HS-27A (cell line): ENCODE measurements at regions not wholly inside any gene's neighbourhood (a gene's known extent, or its start where the extent isn't known, plus 50 kb on each side); places are given as distances from the start of the nearest gene placed in this dataset.
"Not testable (repeated sequence)": the region's sequence is repeated elsewhere in the genome, so short reads cannot be mapped to it uniquely, and the experiment has no call there.

Source experiments
- DNase-seq: peaks from one replicate; pipeline ENCODE4 v3.0.0-alpha.2; 2012; ENCODE audit warnings: low read depth, missing footprints

DNA sequence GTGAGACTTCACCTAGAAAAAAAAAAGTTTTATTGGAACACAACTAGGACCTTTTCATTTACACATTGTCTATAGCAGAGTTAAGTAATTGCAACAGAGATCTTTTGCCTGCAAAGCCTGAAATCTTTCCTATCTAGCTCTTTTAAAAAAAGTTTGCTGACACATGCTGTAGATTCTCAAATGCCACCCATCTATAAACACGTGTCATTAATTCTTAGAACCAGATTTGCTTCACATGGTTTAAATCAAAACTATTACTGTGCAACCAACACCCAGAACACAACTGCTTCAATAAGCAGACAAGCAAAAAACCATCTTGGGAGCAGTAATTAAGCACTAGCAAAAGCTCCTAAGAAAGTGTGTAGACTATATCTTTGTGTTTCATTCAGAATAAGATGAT is 55.0 kb downstream of the OXSM start:
- no peak for DNase-seq

DNA sequence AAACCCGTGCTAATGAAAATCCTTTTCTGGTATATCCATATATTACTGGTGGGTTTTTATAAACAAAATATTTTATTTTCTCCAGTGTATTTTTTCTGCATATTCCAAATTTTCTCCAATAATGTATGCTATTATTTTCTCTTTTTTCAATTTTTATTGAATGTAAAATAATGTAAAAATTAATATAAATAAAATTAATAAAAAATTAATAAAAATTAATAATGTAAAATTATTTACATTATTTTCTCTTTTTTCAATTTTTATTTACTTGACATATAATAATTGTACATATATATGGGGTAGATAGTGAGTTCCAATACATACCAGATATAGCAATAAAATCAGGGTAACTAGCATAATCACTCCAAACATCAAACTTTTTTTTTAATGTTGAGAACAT is 56.4 kb downstream of the OXSM start:
- DNase-seq = no peak

DNA sequence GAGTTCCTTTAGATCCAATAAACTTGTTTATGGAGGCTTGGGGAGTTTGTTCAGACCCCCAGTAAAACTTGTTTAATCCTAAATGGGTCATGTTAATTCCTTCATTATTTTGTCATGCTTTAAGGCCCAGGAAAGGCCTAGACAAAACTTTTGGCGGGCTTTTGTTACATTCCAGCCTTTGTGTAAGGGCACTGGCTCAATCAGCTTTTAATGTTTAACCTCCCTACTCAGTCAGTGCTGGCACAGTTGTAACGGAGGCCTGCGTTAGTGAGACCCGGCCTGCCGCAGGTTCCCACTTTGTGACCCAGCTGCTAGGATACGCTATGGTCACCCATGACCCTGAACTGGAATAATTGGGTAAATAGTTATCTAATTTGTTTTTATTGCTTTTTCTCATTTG is 59.2 kb downstream of the OXSM start:
- no peak for DNase-seq

DNA sequence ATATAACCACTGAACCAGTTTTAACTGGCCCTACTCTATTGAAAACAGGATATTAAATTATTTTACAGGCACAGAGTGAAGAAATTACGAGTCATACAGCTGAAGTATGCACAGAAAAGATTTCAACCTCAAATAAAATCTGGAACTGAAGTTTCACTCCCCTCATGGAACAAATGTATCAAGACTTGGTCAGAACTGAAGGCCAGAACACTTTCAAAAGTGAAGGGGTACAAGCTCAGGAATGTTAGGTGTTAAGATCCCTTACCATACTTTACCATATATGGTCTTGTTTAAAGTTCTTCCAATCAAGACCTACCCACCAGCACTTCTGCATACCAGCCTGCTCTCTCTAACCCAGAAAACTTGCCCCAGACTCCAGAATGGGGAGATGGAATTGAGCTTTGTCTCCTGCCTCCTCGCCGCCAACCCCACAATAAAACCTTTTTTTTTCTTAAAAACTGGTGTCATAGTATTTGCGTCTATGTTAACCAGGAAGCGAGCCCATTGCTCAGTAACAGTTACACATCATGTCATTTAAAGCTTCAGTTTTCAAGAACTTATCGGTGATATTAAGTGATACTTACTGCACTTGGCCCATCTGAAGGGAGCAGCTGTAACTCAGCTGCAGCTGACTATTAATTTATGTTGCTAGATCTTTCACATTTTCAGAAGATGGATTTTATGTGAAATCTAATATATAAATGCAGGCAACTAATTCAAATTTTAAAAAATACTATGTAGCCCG is 59.9 kb downstream of the OXSM start:
- no peak for DNase-seq

DNA sequence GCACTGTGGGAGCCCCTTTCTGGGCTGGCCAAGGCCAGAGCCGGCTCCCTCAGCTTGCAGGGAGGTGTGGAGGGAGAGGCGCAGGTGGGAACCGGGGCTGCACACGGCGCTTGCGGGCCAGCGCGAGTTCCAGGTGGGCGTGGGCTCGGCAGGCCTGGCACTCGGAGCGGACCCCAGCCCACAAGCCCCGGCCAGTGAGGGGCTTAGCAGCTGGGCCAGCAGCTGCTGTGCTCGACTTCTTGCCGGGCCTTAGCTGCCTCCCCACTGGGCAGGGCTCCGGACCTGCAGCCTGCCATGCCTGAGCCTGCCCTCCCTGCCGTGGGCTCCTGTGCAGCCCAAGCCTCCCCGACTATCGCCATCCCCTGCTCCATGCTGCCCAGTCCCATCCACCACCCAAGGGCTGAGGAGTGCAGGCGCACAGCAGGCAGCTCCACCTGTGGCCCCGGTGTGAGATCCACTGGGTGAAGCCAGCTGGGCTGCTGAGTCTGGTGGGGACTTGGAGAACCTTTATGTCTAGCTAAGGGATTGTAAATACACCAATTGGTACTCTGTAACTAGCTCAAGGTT is 61.9 kb downstream of the OXSM start:
- DNase-seq = not testable (repeated sequence)

DNA sequence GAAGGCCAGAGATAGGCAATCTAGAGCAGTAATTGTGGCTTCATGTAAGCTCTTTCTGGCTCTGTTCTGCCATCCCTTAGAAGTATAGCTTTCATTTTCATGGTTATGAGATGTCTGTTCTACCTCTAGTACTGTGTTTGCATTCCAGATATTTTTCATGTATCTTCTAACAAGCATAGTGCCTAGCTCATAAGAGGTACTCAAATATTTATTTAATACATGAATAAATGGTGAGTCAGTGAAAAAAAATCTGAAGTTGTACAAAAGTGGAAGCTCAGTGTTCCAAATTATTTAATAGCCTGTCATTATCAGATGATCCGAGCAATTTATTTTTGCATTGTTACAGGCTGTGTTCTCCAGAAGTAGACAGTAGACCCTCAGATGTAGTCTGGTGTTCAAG is 64.3 kb downstream of the OXSM start:
- DNase-seq = no peak

DNA sequence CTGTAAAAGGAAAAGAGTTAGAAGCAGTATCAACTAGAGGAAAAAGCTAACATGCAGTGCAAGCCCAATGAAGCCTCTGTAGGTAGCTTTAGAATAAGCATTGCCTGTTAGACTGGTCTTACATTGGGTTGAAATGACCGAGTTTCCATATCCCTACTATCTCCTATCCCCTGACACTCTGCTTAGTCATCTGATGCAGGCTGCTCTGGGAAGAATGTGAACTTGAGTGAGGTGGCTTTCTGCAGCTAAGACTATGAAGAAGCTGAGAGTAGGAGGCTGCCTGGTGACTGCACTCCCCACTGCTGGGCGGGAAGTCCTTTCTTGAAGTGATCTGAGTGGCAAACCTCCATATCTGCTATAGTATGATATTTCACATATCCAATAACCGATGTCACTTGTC is 64.7 kb downstream of the OXSM start:
- no peak for DNase-seq

DNA sequence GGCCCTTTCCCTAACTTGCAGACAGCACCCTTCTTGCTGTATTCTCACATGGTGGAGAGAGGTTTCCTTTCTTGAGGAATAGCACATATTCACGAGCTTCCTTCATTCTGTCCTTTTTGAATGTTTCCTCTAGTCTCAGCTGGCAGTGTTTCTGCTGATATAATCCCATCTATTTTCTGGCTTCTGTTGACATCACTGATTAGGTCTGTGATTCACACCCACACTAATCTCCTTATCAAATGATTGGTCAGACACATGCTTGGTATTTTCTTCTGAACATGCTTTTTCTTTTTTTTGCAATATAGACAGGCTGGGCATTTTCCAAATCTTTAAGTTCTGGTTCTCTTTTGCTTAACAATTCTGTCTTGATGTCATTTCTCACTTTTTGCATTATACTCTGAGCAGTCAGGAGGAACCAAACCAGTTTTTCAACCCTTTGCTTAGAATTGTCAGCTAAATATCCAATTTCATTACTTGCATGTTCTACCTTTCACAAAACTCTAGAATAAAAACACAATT is 65.4 kb downstream of the OXSM start:
- DNase-seq = no peak

DNA sequence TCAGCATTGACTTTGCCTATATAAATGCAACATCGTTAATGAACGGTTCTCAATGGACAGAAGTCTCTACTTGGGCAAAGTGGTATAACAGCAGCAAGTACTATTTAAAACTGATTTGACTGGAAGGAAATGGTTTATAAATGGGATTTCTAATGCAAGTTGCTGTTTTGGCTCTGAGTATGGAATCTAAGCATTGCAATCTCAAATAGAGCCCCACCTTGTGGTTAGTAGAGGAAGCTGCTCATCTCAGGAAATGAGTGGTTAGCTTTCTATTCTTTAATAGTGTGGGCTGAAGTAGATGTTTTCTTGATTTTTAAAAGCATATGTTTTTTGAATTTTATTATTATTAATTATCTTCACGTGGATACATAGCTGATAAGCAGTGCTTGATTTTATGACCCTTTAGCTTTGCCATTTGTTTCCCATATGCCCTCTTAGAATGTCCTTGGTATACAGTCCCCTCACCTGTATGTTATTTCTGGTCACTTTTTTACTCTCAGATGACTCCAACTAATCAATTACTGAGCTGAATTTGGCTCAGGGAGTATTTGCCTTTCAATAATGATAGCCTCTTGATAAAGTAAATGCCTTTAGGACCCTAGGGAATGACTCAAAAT is 67.1 kb downstream of the OXSM start:
- DNase-seq = no peak

DNA sequence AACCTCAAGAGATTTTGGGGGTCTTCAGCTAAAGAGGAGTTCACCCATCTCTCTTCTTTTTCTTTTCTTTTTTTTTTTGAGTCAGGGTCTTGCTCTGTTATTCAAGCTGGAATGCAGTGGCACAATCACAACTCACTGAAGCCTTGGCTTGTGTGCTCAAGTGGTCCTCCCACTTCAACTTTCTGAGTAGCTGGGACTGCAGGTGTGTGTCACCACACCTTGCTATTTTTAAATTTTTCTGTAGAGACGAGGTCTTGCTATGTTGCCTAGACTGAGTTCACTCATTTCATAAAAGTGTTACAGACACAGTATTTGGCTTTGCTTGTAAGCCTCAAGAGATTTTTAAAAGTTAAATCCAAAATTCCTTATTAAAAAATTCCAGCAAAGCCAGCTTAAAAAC is 71.7 kb downstream of the OXSM start:
- no peak for DNase-seq

DNA sequence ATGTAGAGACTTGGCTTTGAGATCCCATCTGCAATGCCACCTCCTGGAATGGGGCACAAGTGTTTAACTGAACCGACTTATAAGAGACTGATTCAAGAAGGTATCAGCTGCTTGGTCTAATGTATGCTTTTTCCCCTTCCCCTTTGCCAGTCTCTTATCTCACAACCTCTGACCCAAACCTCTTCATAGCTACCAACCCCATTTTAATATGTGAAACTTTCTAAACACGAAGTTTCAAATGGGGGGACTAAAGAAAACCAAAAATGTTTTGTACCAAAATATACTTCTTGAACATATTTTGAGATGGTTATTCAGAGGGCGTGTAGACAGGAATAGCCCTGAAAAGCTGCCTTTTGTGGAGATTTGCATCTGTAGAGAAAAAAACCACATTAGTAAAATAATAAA is 73.1 kb downstream of the OXSM start:
- no peak for DNase-seq

DNA sequence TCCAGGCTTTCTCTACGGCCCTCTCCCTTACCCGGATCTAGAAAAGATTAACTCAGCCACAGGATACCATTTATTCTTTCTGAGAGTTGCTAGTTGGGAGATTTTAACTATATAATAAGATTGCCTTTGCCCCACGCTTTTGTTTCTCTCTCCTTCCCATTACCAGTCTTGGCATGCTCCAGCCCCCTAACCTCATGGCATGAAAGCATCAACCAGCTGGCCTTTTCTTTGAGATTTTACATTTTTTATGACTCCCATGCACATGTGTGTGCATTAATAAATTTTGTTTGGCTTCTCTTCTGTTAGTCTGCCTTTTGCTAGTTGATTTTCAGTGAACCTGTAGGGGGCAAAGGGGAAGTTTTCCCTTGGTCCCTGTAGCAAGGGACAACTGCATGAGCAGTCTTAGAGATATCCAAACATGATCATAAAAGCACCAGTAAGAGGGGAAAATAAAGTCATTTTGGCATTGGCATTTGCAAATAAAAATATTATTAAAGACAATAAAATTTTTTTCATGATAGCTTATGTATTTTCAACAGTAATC is 73.6 kb downstream of the OXSM start:
- no peak for DNase-seq

DNA sequence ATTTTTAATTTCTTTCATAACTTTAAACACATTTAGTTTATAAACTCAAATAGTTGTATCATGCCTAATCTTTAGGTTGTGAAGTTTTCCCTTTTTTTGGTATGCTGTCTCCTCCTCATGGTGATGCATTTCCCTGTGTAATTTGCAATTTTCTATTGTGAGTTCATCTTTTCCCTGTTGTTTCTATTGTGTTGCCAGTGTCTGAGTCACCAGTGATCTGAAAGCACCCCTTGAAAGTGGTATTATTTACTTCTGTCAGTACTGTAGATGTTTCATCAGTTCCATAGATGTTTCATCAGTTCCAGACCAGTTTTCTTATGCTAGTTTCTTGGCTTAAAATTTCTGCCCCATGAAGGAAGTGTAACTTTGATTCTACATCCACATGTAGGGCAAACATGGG is 80.6 kb downstream of the OXSM start:
- no peak for DNase-seq

DNA sequence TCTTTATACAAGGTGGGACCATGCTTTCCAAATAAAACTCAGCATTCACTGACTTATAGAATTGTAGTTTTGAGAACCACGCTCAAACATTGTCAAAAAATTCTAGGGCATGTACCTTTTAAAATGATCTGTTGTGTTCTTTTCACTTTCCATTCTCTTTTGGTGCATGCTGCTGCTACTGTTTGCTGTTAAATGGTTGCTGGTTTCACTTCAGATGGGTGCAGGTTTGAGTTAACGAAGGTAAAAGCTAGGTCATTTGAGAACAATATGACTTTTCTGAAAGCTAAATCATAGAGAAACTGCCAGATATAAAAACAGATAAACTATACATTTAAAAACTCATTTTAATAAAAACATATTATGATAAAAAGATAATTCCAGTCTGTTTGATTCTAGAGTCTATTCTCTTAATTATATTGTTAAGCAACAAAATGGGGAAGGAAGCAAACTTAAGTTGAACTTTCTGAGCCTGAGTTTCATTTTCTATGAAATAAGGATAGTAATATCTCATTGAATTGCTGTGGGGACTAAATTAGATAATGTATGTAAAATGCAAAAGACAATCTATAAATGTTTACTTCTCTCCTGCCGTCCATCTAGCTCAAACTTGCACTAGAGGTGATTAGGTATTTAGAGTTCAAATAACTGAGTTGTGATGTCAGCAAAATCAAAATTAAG is 82.4 kb downstream of the OXSM start:
- DNase-seq = no peak

DNA sequence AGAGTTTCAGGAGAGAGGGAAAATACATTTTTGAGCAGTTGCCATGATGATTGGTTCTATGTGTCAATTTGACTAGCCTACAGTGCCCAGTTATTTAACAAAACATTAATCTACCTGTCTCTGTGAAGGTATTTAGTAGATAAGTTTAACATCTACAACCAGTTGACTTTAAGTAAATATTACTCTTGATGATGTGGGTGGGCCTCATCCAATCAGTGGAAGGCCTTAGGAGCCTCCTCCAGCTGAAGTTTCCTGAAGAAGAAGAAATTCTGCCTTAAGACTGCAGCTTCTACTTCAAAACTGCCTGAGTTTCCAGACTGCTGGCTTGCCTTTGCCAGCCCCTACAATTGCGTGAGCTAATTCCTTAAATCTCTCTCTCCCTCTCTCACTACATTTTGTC is 93.6 kb downstream of the OXSM start:
- DNase-seq = no peak

DNA sequence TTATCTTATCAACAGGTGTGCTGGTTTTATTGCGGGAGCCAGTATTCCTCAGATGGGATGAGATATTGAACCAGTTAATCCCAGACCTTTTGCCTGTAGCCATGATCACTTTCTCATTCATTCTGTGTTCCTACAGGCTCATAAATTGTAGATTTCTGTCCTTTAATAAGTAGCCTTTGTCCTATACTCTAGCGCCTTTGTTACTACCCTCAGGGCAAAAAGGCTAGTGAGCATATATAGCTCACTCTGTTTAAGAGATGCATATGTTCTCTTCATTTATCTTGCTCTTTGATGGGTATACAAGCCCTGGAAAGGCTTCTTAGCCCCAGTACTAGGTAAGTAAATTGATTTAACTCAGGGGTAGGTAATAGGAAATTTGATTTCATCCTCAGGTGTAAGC is 95.1 kb downstream of the OXSM start:
- DNase-seq = no peak

DNA sequence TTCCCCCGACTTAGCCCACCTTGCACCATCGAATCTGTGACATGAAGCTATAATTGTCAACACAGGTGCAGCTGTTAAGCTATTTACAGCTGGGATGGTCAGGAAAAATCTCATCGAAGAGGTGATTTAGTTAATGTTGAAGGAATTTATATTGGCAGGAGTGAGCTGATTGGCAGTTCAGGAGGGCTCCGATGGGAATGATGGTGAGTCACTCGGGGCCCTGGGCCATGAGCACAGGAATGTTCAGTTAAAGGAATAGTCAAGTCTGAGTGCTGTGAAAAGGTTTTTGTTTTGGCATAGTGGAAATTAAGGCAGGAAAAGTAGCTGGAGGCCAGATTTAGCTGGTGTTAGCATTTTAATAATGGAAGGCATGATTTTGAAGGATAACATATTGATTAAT is 95.7 kb downstream of the OXSM start:
- no peak for DNase-seq

DNA sequence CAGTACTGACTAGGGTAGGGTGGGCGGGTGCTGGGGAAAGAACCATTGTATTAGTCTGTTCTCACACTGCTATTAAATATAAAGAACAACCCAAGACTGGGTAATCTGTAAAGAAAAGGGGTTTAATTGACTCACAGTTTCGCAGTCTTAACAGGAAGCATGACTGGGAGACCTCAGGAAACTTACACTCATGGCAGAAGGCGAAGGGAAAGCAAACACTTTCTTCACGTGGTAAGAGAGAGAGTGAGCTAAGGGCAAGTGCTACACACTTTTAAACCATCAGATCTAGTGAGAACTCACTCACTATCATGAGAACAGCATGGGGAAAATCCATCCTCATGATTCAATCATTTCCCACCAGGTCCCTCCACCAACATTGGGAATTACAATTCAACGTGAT is 98.0 kb downstream of the OXSM start:
- no peak for DNase-seq

DNA sequence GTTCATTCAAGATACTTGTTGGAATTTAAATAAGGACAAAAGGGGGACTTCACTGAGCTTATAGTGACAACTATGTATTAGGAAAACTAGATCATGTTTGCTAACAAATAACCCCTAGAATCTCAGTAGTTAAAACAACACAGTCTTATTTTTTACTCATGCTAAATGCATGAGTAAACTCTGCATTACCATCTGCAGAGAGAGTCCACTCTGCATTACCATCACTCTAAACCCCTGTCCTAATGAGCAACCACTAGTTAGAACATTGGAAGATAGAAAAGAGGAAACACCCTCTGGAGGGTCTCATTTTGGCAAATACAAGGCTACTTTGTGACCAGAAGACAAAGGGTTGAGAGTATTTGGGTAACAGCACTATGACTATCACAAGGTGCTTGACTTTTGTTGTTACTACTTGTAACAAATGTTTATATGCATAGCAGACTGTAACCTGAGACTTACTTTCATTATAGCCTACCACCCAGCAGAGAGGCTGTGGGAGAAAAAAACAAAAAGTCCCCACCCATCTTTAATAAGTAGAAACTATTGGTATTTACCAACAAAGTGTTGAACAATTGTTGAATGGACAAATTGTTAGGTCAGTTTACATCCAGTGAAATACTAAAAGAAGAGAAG is 99.1 kb downstream of the OXSM start:
- DNase-seq = no peak

DNA sequence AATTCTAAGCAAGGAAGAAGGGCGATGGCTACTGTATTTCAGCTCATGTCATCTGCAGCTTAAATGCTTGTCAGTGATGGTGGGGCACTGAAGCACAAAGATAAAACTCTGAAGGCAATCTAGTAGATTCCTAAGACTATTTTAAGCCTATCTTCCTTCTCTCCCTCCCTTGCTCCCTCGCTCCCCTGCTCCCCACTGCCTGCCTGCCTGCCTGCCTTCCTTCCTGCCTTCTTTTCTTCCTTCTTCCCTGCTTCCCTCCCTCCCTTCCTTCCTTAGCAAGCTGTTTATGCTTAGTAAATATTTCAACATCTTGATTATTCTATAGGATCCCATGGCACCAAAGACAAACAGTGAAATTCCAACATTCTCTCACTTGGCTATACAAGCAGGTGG is 99.6 kb downstream of the OXSM start:
- DNase-seq = no peak

DNA sequence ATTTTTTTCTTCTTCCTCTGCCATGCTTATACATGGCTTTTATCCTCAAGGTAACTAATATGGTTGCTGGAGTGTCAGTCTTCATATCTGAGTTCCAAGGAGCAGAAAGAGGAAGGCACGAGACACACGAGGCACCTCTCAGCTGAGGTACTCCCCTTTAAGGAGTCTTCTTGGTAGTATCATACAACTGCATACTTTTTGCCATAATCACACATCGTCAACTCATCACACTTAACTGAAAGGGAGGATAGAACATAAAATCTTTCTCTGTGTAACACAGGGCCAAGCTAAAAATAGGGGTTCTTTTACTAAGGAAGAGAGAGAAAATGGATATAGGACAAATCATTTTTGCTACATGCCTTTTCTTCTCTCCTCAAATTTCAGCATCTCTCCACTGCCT is 104.2 kb downstream of the OXSM start:
- no peak for DNase-seq

DNA sequence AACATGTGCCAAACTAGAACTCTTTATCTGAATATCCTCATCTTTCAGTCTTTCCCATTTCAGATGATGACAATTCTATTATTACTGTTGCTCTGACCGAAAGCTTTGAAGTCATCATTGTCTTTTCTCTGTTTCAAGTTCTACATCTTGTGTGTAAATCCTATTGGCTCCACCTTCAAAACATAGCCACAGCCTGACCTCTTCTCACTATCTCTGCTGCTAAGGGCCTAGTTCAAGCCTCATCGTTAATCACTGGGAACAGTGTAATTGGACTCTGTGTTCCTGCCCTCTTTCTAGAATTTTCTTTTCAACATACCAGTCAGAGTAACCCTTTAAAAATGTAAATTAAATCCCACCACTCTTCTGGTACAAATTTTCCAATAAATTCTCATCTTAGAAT is 105.1 kb downstream of the OXSM start:
- no peak for DNase-seq
